A549 (cell line): ENCODE measurements at regions not wholly inside any gene's neighbourhood (a gene's known extent, or its start where the extent isn't known, plus 50 kb on each side); places are given as distances from the start of the nearest gene placed in this dataset.

Experiments used
- CTCF ChIP-seq: fragments of >200 bp; sonication (Bioruptor Twin); formaldehyde crosslinking; IDR thresholded peaks from 3 replicates; pipeline ENCODE4 v1.5.1; 2016
- KDM1A ChIP-seq: fragments of 200-600 bp; sonication (generic); IDR thresholded peaks from 2 replicates; pipeline ENCODE4 v1.6.1; 2016; ENCODE audit warnings: low read depth, mild to moderate bottlenecking
- POLR2A ChIP-seq: IDR thresholded peaks from 2 replicates; pipeline ENCODE4 v1.6.1; 2012; ENCODE audit warnings: mild to moderate bottlenecking, low read length
- SREBF2 ChIP-seq: fragments of 450-650 bp; IDR thresholded peaks from 2 replicates; pipeline ENCODE4 v1.6.1; 2014; ENCODE audit warnings: mild to moderate bottlenecking, moderate library complexity
- USF2 ChIP-seq: fragments of 450-650 bp; IDR thresholded peaks from 2 replicates; pipeline ENCODE4 v1.6.1; 2014; ENCODE audit warnings: antibody characterized with exemption
- TF ChIP-seq, protein P1 (sequence below): fragments of >200 bp; sonication (Bioruptor Twin); formaldehyde crosslinking; IDR thresholded peaks from 3 replicates; pipeline ENCODE4 v1.6.1; 2016

DNA sequence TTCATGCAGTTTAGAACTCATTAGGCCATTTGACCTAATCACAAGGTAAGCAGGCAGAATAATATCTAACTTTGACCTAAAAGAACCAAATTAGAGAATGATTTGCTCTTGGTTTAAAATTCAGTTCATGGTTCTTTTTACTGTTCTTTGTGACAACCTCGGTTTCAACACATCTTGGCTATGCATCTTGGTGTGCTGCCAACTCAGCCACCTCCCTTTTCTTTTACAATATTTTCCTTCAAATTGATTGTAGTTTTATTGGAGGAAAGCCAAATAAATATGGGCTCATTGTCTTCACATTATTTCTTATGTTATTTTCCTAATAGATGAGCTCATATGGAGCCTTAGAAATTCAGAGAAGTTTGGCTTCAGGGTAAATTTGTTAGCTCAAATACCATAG is 338.3 kb downstream of the SIPA1L2 start:
- TF ChIP-seq, protein P1, sequence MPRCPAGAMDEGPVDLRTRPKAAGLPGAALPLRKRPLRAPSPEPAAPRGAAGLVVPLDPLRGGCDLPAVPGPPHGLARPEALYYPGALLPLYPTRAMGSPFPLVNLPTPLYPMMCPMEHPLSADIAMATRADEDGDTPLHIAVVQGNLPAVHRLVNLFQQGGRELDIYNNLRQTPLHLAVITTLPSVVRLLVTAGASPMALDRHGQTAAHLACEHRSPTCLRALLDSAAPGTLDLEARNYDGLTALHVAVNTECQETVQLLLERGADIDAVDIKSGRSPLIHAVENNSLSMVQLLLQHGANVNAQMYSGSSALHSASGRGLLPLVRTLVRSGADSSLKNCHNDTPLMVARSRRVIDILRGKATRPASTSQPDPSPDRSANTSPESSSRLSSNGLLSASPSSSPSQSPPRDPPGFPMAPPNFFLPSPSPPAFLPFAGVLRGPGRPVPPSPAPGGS: no peak
- TF ChIP-seq CTCF (no peak), POLR2A (no peak), SREBF2 (no peak), KDM1A (no peak), USF2 (no peak)
